Stimulated activated CD4-positive, alpha-beta T cell treated with anti-CD3 and anti-CD28 coated beads, Interleukin-2, amount 100 ng/mL, for 24 hours (primary cell): ENCODE measurements at regions not wholly inside any gene's neighbourhood (a gene's known extent, or its start where the extent isn't known, plus 50 kb on each side); places are given as distances from the start of the nearest gene placed in this dataset.
"Not testable (repeated sequence)": the region's sequence is repeated elsewhere in the genome, so short reads cannot be mapped to it uniquely, and the experiment has no call there.

Source experiments
- DNase-seq, 2 donors: peaks; one replicate each; pipeline ENCODE4 v3.0.0-alpha.2; 2020

DNA sequence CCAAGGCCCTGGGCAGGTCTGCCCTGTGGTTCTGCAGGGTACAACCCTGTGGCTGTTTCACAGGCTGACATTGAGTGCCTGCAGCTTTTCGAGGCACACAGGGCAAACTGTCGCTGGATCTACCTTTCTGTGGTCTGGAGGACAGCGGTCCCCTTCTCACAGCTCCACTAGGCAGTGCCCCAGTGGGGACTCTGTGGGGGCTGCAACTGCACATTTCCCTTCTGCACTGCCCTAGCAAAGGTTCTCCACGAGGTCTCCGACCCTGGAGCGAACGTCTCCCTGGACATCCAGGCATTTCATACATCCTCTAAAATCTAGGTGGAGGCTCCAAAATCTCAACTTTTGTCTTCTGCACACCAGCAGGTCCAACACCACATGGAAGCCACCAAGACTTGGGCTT is 1645.2 kb upstream of the CDH6 start:
- DNase-seq: no peak

DNA sequence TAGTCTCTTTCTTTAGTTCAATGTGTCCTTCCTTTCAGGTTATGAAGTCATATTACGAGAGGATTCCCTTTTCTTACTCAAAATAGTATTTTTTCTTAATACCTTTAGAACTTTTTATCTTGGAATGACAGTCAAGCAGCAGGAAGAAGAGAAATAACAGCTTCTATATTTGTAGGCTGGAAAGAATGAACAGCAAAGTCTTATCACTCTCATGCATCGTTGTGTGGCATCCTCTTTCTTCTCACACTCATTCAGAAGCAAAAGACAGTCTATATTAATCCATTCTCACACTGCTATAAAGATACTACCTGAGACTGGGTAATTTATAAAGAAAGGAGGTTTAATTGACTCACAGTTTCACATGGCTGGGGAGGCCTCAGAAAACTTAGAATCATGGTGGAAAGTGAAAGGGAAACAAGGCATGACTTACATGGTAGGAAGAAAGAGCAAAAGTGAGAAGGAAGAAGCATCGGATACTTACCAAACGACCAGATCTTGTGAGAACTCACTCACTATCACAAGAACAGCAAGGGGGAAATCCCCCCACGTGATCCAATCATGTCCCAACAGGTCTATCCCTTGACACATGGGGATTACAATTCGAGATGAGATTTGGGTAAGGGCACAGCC is 1646.1 kb upstream of the CDH6 start:
- no peak for DNase-seq

DNA sequence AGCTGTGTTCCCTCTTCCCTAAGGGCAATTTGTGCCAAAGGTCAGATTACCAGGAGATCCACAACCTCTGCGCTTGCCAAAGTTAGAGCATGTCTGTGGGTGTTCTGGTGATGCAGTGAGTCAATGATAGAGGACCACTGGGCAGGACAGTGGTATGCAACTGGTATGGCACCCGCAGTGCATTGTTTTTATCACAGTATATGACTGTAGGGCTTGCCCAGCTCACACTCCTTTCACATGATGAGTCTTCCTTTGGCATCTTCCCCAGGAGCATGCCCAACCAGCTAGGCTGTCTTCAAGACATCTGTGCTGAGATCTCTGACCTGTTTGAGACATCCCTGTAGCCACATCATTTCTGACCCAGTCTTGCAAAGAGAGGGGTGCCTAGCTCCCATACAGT is 1650.0 kb upstream of the CDH6 start:
- no peak for DNase-seq

DNA sequence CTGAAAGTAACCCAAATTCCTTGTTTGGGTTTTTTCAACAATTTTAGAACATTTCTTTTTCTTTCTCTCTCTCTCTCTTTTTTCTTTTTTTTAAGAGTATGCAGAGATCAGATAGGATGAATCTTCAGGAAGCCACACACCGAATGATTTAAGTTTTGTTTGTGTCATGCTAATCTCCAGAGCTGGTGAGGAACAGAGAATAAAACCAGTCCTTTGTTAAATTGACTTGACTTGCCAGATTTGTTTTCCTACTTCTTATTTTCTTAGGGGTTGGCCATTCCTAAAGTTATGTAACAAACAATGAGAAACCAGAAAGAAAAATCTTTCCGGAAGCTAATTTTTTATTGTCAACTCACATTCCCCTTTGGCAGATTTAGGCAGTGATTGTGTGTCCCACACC is 1669.3 kb upstream of the CDH6 start:
- DNase-seq: no peak

DNA sequence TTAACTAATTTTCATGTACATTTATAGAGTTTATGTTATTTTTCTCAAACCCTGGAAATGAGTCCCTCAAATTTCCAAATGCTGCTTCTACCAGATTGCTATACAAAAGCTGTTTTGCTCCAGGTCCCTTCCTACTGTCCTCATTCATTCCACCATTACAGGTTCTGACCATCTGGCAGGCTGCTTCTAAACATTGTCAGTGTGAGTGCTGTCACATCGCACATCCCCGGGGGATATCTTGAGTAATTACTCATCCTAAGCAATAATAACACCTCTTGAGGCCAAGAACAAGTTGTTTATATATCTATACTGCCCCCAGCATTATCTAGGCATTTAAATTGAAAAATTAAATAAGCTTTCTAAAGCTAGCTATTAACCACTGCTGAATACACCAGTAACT is 1675.3 kb upstream of the CDH6 start:
- DNase-seq: no peak

DNA sequence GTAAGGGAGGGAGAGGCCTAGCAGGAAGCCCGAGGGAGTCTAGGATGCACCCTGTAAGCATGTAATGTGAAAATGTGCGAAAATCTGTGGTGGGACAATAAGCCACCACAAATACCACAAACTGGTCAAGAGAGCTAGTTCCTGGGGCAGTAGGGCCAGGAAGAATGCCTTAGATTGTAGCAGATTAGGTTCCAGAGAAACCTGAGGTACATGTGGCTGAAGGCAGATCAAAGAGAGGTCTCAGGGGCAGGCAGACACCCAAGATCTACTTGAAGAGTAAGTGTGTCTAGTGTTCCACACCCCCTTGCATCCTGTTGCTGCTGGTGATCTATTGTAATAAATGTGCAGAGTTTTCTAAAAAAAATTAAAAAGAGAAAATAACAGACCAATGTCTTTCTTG is 1677.3 kb upstream of the CDH6 start:
- DNase-seq: no peak

DNA sequence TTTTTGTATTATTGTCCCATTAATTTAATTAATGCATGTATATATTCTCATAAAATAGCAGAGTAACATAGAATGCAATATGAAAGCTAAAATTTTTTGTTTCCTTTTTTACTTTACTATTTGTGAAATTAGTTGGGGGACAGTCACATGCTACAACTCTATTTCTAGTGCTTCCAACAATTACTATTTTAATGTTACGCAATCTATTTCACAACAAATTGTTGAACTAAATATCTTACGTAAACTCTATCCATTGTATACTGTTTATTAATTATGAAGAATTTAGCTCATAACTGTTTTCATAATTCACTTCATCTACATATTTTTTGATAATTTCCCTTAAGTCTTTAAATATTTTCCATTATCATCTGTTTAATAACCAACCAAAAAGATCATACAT is 1685.4 kb upstream of the CDH6 start:
- DNase-seq: no peak

DNA sequence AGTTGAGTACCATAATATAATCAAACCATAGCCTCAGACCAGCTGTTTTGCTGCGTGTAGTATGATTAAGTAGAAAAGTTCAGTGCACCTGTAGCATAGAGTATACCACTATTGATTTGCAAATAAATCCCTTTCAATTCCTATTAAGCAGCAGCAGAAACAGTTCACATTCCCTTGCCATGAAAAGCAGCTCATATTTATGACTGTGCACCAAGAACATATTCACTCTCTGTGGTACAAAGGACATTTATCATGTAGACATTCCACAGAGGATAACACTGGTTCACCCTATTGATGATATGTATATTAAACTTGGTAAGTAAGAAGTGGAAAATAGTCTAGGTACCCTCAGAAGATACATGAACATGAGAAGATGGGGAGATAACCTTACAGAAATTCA is 1689.1 kb upstream of the CDH6 start:
- no peak for DNase-seq

DNA sequence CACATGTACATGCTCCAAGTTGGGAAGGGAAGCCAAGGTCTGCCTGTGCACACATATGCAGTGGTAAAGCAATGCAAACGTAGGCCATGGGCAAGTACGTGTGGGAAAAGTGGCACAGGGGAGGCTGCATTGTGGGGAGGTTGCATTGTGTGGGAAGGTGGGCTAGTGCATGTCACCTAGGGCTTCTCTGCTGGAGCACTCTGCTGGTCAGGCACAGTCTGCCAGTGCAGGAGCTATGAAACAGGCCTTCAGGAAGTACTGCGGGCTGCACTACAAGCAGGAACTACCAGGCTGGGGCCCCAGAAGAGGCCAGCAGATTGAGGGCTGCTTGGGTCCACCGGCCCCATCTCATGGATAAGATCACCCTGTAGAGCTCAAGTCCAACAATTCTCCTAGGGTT is 1694.6 kb upstream of the CDH6 start:
- no peak for DNase-seq

DNA sequence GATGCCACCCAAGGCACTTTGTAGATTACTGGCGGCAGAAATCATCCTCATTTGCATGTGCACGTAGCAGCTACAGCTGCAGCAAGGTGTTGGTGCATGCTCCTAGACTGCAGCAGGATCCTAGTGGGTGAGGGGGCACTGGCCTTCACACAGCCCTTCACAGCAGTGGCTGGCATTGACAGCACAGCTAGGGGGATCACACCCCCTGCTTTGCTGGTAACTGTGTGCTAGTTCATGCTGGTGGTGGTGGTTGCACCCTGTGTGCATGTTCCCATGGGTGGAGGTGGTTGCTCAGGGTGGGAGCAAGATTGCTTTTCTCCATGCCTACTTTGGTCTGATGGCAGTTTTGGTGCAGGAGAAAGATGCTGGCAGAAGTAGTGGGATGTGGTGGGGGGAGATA is 1695.1 kb upstream of the CDH6 start:
- DNase-seq: no peak

DNA sequence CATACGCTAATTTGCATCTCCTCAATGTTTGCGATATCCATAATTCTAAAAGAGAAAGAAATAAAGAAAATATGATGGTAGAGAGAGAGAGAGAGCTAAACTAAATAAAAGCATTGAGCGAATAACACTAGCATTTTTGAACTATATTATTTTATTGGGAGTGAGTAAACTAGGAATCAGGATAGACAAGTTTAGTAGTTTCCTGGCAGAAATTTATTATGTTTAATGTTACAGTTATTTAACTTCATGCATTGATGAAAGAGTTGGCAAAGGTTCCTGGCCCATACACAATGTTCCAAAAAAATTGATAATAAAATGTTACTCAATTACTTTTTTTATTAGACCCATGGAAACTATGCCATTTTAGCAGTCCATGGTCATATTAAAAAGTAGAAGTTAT is 1708.2 kb upstream of the CDH6 start:
- DNase-seq: no peak

DNA sequence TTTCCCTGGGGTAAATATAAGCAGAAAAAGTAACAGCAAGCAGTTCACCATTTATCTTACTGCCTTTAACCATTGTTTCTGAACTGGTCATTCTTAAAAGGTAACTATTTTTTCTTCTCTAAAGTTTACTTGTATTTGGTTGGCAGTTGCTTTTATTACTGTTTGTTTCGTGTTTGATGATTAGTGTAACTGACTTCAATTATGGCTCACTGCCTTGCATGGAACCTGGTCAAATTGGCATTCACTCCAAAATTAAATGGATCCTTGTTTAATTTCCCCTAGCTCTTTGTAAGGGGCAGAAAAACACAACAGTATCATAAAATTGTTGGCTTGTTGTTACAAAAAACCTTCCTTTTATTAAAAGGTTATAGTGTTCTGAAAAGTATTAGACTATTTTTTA is 1723.9 kb upstream of the CDH6 start:
- no peak for DNase-seq

DNA sequence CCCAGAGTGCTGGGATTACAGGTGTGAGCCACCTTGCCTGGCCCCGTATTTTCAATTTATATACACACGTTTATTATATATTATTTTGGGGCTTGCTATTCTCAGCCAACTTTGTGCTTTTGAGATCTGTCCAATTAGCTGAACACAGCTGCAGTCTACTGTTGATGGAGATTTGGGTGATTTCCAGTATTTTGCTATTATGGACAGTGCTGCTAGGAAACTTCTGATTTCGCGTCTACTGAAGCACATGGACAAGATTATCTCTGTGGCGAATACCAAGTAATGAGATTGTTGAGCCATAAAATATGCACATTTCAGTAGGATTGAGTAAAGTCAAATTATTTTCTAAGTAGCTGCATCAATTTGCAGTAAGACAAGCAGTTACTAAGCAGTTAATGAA is 1731.2 kb upstream of the CDH6 start:
- no peak for DNase-seq

DNA sequence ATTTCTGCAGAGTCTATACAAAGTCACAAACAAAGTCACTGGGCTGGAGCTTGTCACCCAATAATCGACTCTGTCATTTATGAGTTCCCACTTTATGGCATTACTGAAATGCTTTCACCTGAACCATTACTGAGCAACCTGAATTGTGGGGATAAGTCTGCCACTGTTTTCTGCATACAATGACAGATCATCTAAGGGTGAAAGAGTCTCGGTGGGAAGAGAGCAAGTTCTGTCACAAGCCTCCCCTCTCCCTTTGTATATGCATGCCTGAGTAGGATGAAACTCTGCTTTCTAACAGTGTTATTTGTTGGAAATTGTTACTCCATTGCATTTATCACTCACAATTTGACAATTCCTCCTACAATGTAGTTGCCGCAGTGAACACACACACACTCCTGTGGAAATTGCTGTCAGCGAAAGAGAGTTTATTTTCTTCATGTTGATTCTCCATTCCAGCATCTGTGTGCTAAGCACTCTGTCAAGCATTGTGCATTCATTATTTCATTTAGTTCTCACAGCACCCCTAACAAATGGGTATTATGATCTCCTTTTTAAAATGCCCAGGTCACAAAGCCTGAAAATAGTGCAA is 1732.4 kb upstream of the CDH6 start:
- no peak for DNase-seq

DNA sequence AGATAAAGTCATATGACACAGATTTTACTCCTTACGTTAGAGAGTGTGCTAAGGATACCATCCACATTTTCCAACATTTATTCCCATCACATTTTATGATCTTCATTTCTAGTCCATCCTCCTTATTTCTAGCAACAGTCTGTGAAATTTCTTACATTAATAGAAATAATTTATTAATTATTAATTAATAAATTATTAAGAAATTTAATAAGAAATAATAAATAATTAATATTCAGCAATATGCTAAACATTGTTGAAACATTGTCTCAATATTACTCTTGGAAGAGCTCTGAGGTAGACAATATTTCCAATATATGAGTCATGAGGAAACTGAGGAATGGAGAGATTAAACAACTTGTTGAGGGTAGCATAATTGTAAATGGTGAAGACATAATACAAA is 1742.5 kb upstream of the CDH6 start:
- DNase-seq: not testable (repeated sequence)

DNA sequence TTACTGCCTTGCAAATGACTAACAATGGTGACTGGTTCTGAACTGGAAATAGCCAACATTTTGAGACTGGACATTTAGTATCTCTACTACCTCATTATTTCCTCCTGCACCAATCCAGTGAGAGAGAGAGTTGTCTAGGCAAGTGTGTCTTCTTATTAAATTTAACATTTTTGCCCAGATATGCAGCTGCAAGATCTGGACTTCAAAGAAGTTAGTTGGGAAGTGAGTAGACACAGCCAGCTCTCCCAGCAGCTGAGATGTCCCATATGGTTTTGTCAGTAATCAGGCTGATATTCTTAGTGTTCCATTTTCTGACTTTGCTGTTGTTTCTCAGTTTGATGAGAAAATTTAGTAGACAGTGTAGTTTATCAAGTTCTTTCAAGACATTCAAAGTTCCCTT is 1778.8 kb upstream of the CDH6 start:
- no peak for DNase-seq

DNA sequence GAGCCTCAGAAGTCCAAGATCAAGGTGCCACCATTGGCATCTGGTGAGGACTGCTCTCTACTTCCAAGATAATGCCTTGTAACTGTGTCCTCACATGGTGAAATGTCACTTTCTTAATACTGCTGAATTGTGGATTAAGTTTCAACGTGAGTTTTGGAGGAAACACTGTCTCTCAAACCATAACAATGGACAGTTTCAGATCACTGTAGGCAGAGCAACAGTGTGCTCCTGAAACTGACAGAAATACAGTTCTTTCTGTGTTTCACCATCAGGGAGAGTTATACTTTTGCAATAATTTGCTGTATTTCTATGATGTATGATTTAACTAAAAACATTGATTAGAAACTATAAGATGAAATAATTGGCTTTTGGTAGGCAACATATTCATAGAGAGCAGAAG is 1780.5 kb upstream of the CDH6 start:
- no peak for DNase-seq

DNA sequence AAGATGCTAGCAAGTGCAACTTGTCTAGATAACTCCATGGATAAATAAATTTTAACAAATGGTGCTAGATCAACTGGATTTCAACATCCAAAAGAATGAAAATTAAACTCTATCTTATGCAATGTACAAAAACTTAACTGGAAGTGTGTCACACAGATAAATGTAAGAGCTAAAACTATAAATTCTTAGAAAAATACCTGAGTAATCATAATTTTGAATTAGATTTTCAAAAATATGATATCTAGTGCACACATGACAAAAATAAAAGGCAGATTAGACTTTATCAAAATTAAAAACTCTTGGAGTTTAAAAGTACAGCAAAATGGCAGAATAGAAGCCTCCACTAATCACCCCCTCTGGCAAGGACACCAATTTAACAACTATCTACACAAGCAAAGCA is 1791.2 kb upstream of the CDH6 start:
- DNase-seq: no peak

DNA sequence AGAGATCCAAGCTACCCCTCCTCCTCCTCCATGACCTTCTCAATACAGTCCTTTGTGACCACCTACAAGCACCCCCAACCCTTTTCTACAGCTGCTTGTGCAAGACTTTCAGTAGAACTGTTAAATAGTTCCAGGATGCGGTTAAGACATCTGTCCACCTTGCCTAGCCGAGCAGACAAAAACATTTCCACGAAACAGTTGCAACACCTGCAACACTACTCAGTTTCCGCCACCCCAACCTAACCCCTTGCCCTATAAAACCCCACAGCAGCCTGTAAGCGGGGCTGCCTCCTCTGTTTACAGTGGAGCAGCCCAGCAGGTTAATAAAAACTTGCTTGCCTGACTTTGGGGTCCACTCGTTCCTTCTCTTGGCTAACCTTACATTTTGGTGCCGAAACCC is 1803.5 kb upstream of the CDH6 start:
- DNase-seq: no peak

DNA sequence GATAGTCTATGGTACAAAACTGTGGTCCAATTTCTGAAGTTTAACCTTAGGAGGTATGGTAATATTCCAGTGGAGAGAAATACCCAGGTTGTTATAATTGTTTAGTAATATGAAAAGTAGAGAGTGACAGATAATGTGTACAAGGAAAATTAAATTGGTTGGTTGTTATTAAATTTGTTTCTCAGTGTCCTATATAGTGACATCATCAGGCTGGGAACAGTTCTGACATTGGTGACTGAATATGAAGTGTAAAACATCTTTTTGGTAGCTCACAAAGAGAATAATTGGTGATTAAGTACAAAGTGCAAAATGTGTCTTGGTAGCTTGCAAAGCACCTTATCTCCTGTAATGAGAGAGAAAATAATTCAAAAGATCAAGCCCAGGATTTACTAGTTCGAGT is 1806.1 kb upstream of the CDH6 start:
- DNase-seq: no peak

DNA sequence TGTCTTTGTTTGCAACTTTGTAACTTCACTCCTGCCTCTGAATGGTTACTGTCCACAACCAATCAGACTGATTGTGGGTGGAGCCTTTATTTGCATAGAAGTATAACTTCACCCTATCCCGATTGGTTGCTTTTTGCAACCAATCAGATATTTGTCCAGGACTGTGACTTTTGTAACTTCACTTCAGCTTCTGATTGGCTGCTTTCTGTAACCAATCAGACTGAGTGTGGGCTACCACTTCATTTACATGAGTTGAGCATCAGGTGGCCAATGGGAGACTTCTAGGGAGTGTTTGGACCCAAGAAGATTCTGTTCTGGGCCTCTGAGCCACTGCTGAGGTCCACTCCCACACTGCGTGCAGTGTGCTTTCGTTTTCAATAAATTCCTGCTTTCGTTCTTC is 1810.7 kb upstream of the CDH6 start:
- no peak for DNase-seq

DNA sequence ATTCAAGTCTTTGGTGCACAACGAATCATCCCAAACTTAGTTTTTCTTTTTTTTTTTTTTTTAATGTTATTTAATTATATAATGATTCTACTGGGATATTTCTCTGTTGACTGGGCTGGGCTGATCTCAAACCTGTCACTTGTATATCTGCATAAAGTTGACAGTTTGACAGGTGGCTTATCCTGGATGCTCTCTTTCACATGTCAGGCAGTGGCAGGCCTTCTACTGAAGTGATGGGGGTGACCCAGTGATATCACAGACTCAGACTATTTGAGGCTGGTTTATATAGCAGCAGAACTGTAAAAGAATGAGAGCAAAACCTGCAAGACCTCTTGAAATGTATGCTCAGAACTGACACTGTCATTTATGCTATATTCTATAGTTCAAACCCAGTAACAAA is 1813.5 kb upstream of the CDH6 start:
- no peak for DNase-seq

DNA sequence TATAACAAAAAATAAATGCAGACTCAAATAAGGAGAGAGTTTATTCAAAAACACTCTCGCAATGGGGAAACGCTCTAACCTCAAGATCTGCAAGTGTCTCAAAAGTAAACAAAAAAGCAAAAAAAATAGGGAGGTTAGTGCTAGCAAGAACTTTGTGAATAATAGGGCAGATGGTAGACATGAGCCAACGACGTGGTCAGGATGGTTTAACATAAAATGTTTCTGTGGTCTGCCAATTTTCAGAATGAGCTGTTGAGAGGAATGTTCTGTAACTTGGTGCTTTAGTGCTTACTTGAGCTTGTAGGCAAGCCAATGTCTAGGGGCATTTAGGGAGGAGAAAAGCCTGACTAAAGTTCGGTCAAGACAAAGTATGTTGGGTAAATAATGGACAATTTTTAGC is 1813.9 kb upstream of the CDH6 start:
- DNase-seq: no peak

DNA sequence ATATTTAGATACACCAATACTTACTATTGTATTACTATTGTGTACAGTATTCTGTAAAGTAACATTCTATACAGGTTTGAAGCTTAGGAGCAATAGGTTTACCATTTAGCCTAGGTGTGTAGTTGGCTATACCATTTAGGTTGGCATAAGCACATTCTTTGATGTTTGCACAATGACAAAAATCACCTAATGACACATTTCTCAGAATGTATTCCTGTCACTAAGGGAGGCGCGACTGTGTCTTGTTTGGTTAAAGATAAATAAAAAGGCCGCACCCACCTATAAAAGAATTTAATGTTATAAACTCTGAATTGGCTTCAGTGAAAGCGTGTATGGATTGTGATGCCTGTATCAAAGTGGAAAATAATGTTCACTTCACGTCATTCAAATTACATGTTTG is 1815.4 kb upstream of the CDH6 start:
- DNase-seq: no peak

DNA sequence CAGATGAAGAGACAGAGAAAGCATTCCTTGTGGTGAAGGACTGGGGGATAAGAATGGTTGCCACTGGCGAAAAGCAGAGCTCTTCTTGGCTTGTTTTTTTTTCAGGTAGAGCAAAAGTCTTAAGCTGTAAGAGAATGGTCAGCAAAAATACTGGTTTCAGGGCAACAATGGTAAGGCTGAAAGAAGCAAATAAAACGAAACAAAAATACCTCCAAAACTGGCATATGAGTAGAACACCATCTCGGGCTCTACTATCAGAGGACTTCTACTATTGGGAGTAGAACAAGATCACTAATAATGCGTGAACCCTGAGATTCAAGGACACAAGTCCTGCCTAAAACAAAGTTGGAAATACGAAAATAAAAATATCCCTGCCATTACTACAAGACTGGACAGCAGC is 1823.2 kb upstream of the CDH6 start:
- no peak for DNase-seq
